IMR-90 (cell line): ENCODE measurements at regions not wholly inside any gene's neighbourhood (a gene's known extent, or its start where the extent isn't known, plus 50 kb on each side); places are given as distances from the start of the nearest gene placed in this dataset.

Experiments
- ATAC-seq: fragments of 200-7000 bp; cut with Tn5 transposase; 2 replicates; pipeline ENCODE4 v1.9.1; 2020; ENCODE audit warnings: low read depth, mild to moderate bottlenecking, moderate library complexity
- BruUV-seq: library from RNA; stranded (reverse); fragments of 400-500 nt; replicated peaks from 2 replicates; lab custom pipeline; 2021; lab: Mats Ljungman, UMichigan
- CTCF ChIA-PET: fragments of 300-600 bp; formaldehyde crosslinking; extraction: SDS; loops from one replicate; lab custom pipeline; 2021; ENCODE audit warnings: antibody characterized with exemption; lab: Yijun Ruan, JAX
- POLR2A ChIA-PET: fragments of 300-600 bp; sonication (Branson Sonifier 250); formaldehyde crosslinking; loops from one replicate; lab custom pipeline; 2022; ENCODE audit warnings: antibody characterized with exemption; ENCODE audit not compliant: unreplicated experiment; lab: Charles Lee
- DNase-seq: peaks from one replicate; pipeline ENCODE4 v3.0.0; 2013
- H2AFZ ChIP-seq: replicated peaks from 2 replicates; pipeline ENCODE3; 2013; ENCODE audit warnings: low read length, mild to moderate bottlenecking; ENCODE audit not compliant: poor library complexity
- H2AK5ac ChIP-seq: 2 replicates; pipeline ENCODE4 v1.6.1; 2013; ENCODE audit warnings: low read depth, low read length, inconsistent platforms
- H2AK9ac ChIP-seq: replicated peaks from 2 replicates; pipeline ENCODE3; 2013; ENCODE audit warnings: mild to moderate bottlenecking, low read depth, low read length, moderate library complexity; ENCODE audit not compliant: poor library complexity
- H2BK120ac ChIP-seq: 2 replicates; pipeline ENCODE4 v1.6.1; 2013; ENCODE audit warnings: low read depth, low read length, inconsistent platforms
- H2BK15ac ChIP-seq: 3 replicates; pipeline ENCODE4 v1.6.1; 2013; ENCODE audit warnings: low read depth, low read length, inconsistent platforms
- H2BK20ac ChIP-seq: 2 replicates; pipeline ENCODE4 v1.6.1; 2013; ENCODE audit warnings: low read depth, mild to moderate bottlenecking, inconsistent platforms, low read length, moderate library complexity
- H2BK5ac ChIP-seq: 2 replicates; pipeline ENCODE4 v1.6.1; 2013; ENCODE audit warnings: mild to moderate bottlenecking, low read depth, low read length, inconsistent platforms; ENCODE audit not compliant: poor library complexity, severe bottlenecking
- H3K14ac ChIP-seq: replicated peaks from 2 replicates; pipeline ENCODE4 v1.6.1; 2013; ENCODE audit warnings: low read depth, low read length, inconsistent platforms
- H3K18ac ChIP-seq: 2 replicates; pipeline ENCODE4 v1.6.1; 2013; ENCODE audit warnings: low read depth, low read length, control low read depth
- H3K23ac ChIP-seq: 2 replicates; pipeline ENCODE4 v1.6.1; 2013; ENCODE audit warnings: low read depth, low read length, inconsistent platforms
- H3K27ac ChIP-seq: 2 replicates; pipeline ENCODE4 v1.5.1; 2013; ENCODE audit warnings: mild to moderate bottlenecking, control low read depth, low read length; ENCODE audit not compliant: insufficient read depth
- H3K27me3 ChIP-seq: 2 replicates; pipeline ENCODE4 v1.6.1; 2013; ENCODE audit warnings: low read length; ENCODE audit not compliant: control insufficient read depth, insufficient read depth
- H3K36me3 ChIP-seq: 2 replicates; pipeline ENCODE4 v1.6.1; 2013; ENCODE audit warnings: low read length, mixed read lengths; ENCODE audit not compliant: control insufficient read depth, insufficient read depth
- H3K4ac ChIP-seq: 2 replicates; pipeline ENCODE4 v1.6.1; 2013; ENCODE audit warnings: low read depth, low read length, inconsistent platforms
- H3K4me1 ChIP-seq: 2 replicates; pipeline ENCODE4 v1.6.1; 2013; ENCODE audit warnings: low read length, mixed read lengths; ENCODE audit not compliant: control insufficient read depth, insufficient read depth
- H3K4me2 ChIP-seq: 2 replicates; pipeline ENCODE4 v1.6.1; 2013; ENCODE audit warnings: low read depth, mild to moderate bottlenecking, control low read depth, low read length, moderate library complexity
- H3K4me3 ChIP-seq: 2 replicates; pipeline ENCODE4 v1.5.1; 2013; ENCODE audit warnings: low read depth, mild to moderate bottlenecking, control low read depth, low read length, moderate library complexity; ENCODE audit not compliant: insufficient read depth
- H3K56ac ChIP-seq: 2 replicates; pipeline ENCODE4 v1.6.1; 2013; ENCODE audit warnings: low read length, inconsistent platforms; ENCODE audit not compliant: insufficient read depth; ENCODE audit errors: extremely low read depth
- H3K79me1 ChIP-seq, 2 experiments: 2 replicates each; pipeline ENCODE4 v1.6.1; 2013; ENCODE audit warnings: low read length in 2 of 2, inconsistent platforms in 1 of 2, low read depth in 1 of 2
- H3K9ac ChIP-seq: 2 replicates; pipeline ENCODE4 v1.6.1; 2013; ENCODE audit warnings: low read depth, low read length, control low read depth
- H3K9me1 ChIP-seq: 2 replicates; pipeline ENCODE4 v1.6.1; 2013; ENCODE audit warnings: low read length, inconsistent platforms; ENCODE audit not compliant: insufficient read depth
- H3K9me3 ChIP-seq: 2 replicates; pipeline ENCODE4 v1.6.1; 2013; ENCODE audit warnings: low read length; ENCODE audit not compliant: control insufficient read depth, insufficient read depth
- H4K20me1 ChIP-seq: 2 replicates; pipeline ENCODE4 v1.6.1; 2013; ENCODE audit warnings: low read length, inconsistent platforms; ENCODE audit not compliant: insufficient read depth
- H4K5ac ChIP-seq: 2 replicates; pipeline ENCODE4 v1.6.1; 2013; ENCODE audit warnings: mild to moderate bottlenecking, low read depth, low read length, control low read depth
- H4K8ac ChIP-seq, 2 experiments: 2 replicates each; pipeline ENCODE4 v1.6.1; 2013; ENCODE audit warnings: low read depth in 2 of 2, low read length in 2 of 2, control low read depth in 1 of 2, inconsistent platforms in 1 of 2
- H4K91ac ChIP-seq: 2 replicates; pipeline ENCODE4 v1.6.1; 2013; ENCODE audit warnings: low read depth, low read length, inconsistent platforms; ENCODE audit not compliant: insufficient read depth
- BHLHE40 ChIP-seq: fragments of 150-350 bp; IDR thresholded peaks from 2 replicates; pipeline ENCODE4 v1.6.1; 2016; ENCODE audit warnings: mild to moderate bottlenecking, low read depth, low read length
- CHD1 ChIP-seq: IDR thresholded peaks from 2 replicates; pipeline ENCODE4 v1.6.1; 2012; ENCODE audit warnings: low read depth, low read length, improper control_type of control experiment
- ELK1 ChIP-seq: fragments of 150-350 bp; IDR thresholded peaks from 2 replicates; pipeline ENCODE4 v1.6.1; 2016; ENCODE audit warnings: low read depth, mild to moderate bottlenecking, low read length, moderate library complexity, borderline replicate concordance
- MAFK ChIP-seq: IDR thresholded peaks from 2 replicates; pipeline ENCODE4 v1.6.1; 2012; ENCODE audit warnings: low read depth, low read length, improper control_type of control experiment
- MAZ ChIP-seq: IDR thresholded peaks from 2 replicates; pipeline ENCODE4 v1.6.1; 2012; ENCODE audit warnings: low read depth, mild to moderate bottlenecking, low read length, improper control_type of control experiment, moderate library complexity, borderline replicate concordance
- NFE2L2 ChIP-seq: fragments of 150-350 bp; IDR thresholded peaks from 2 replicates; pipeline ENCODE4 v1.6.1; 2016; ENCODE audit warnings: low read depth, mild to moderate bottlenecking, low read length
- RFX5 ChIP-seq: IDR thresholded peaks from 2 replicates; pipeline ENCODE4 v1.8.0; 2012; ENCODE audit warnings: low read depth, mild to moderate bottlenecking, low read length, moderate library complexity
- WGBS, 2 experiments: methylation state at CpG; one replicate each; pipeline versions ENCODE4 v1.1.5 to v1.1.7; 2013; ENCODE audit warnings: missing lambda C conversion rate in 2 of 2; ENCODE audit not compliant: insufficient read length in 1 of 2; ENCODE audit errors: extremely low coverage in 2 of 2; 5-methylcytosine and 5-hydroxymethylcytosine counted together
- dilution Hi-C: fragments of 300-500 bp; cut with HindIII; formaldehyde crosslinking; loops from one replicate; pipeline ENCODE4 v1.14.3; 2018; ENCODE audit warnings: low sequenced_read_pairs; ENCODE audit not compliant: unreplicated experiment
- in situ Hi-C: fragments of 300-500 bp; cut with MboI; formaldehyde crosslinking; loops from 3 replicates; pipeline ENCODE4 v1.14.3; 2019; ENCODE audit warnings: low sequenced_read_pairs, inconsistent platforms, mixed read lengths
- intact Hi-C: fragments of 100-400 bp; cut with micrococcal nuclease; formaldehyde crosslinking; loops from 2 replicates; pipeline ENCODE4 v1.10.0; 2022

- H3K9me3 ChIP-seq: no peaks in the 10 kb centered on the region
- no peaks in the 10 kb centered on the region for H3K36me3 ChIP-seq
- no peak overlapping the region for H2BK15ac ChIP-seq
- H2AK5ac ChIP-seq: no peak overlapping the region
- H2BK120ac ChIP-seq: no peak overlapping the region
- H3K56ac ChIP-seq: no peak overlapping the region
- no peak overlapping the region for H3K23ac ChIP-seq
- WGBS, 2 experiments: no CpG with 5 or more reads among the region's 2 CpGs
- BruUV-seq: no TSS peak
- no peaks in the 10 kb centered on the region for H3K79me1 ChIP-seq
- no peak overlapping the region for H2AK9ac ChIP-seq
- no peak overlapping the region for H2BK20ac ChIP-seq
- DNase-seq: no peak
- POLR2A ChIA-PET: interaction anchor here (0.5 kb wide), 1 partner anchor 27 kb away, joined by 3 read pairs; no protein-coding TSS in a partner anchor
- no peak overlapping the region for H4K8ac ChIP-seq
- CTCF ChIA-PET: no interaction called here
- H3K4me3 ChIP-seq: no peak overlapping the region
- no peak overlapping the region for H3K4ac ChIP-seq
- H2AFZ ChIP-seq: no peak overlapping the region
- no peak overlapping the region for H2BK5ac ChIP-seq
- intact Hi-C loops: no loop called here
- ATAC-seq: no peak
- H4K5ac ChIP-seq: no peak overlapping the region
- H3K18ac ChIP-seq: no peak overlapping the region
- no peak overlapping the region for H3K9ac ChIP-seq
- H4K91ac ChIP-seq: no peak overlapping the region
- H3K14ac ChIP-seq: no peak overlapping the region
- dilution Hi-C loops: no loop called here
- 0 out of 2 replicates have a peak, but pooled peaks cover 2% of the 10 kb centered on the region for H3K4me1 ChIP-seq
- no peak overlapping the region for H3K27ac ChIP-seq
- TF ChIP-seq MAZ (no peak), BHLHE40 (no peak), ELK1 (no peak), RFX5 (no peak), CHD1 (no peak), NFE2L2 (no peak), MAFK (no peak)
- in situ Hi-C loops: no loop called here
- H3K4me2 ChIP-seq: no peak overlapping the region
- no peaks in the 10 kb centered on the region for H3K9me1 ChIP-seq
- H3K27me3 ChIP-seq: no peaks in the 10 kb centered on the region
- H4K20me1 ChIP-seq: no peaks in the 10 kb centered on the region
Measured at GRCh38 chr11:15810525-15810924, 545.8 kb downstream of the SOX6 start.
